ENCODE measurements at regions not wholly inside any gene's neighbourhood (a gene's known extent, or its start where the extent isn't known, plus 50 kb on each side); places are given as distances from the start of the nearest gene placed in this dataset.

DNA sequence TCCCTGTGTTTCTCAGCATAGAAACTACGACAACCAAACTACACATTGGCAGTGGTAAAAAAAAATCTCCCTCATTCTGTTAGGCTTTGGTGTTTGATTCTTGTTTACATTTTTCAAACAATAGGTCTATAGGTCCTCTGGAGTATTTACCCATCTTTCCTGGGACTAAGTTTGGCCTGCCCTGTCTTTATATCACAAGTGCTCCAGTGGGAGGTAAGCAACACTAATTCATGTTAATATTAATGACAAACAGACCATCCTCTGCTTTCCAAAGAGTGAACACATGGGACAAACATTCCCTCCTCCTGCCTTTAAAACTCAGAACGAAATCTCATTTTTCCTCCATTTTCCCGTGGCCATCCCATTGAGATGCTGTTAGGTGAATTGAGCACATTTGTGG lies 514.1 kb upstream of the INTU start:
- DNase-seq: peak; percentile 7

DNA sequence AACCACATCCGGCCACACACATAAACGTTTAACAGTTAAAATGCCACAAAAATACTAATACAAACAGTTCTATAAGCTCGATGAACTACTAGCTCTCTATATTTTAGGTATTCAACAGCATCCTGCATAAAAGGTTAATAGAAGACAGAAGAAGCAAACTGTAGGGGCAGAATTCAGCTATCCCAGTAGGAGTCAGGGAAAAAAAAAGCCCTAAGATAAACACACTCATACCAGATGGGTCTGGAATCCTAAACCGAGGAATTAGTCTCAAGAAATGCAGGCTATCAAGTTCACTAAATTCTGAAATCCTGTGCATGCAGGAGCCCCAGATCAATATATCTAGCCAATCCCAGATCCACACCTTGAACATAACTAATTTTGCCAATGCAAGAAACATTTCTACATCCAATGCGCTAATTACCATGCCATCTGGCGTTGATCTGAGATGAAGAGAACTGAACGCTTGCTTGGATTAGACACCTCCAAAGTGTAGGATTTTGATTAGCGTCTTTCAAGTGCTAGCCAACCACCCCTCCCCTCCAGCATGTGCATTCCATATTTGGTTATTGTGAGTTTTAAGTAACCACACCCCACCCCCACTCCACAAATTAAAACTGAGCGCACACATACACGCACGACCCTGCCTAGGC lies 512.2 kb upstream of the INTU start:
- DNase-seq: peak; percentile 18

DNA sequence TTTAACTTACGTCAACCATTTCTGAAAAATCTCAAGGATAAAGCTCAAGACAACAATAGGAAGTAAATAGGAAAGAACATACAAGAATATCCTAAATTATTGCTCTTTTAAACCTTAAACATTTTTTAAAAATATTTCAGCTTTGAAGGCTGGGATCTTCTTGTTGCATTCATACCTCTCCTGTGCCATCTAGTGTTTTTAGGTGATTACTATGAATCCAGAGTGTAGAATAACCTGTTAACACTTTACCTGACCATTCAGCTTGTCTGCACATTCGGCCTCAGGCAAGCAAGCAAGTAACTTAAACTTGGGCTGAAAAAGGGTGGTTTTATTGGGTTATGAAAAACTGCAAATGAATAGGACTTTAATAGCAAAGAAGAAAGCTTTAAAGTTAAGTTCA lies 507.8 kb upstream of the INTU start:
- DNase-seq: peak; percentile 36

DNA sequence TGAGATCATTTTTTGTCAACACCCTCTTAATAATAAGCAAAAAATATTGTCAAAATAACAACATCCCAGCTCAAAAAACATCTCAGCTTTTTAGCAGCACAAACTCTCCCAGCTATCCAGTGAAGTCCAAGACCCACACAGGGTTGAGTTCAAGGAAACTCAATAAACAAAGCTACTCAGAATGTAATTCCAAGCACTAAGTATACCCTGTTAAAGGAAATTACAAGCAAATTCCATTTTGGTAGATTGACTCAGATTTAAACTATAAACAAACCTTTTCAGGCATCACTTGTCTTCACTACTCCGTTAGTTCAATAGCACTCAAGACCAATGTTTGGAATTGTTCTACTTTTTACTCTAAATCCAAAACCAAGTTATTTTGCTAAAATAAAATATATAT lies 506.0 kb upstream of the INTU start:
- no peak for DNase-seq

DNA sequence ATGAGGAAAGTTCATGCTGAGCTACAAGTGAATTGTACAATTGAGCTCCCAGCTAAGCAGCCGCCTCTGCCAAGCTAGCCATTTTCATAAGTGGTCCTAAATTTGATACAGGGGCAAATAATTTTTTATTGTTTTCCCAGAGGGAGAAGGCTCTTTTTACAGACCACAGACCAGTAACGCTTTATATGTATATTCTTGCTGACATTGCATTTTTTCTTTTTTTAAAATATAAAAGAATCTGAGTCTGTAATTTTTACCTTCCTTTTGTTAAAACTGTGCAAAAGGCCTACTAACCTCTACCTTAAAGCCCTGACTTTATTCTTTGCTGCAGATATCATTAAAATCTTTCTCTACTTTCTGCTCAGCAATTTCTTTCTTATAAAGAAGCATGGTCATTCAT lies 501.2 kb upstream of the INTU start:
- no peak for DNase-seq

DNA sequence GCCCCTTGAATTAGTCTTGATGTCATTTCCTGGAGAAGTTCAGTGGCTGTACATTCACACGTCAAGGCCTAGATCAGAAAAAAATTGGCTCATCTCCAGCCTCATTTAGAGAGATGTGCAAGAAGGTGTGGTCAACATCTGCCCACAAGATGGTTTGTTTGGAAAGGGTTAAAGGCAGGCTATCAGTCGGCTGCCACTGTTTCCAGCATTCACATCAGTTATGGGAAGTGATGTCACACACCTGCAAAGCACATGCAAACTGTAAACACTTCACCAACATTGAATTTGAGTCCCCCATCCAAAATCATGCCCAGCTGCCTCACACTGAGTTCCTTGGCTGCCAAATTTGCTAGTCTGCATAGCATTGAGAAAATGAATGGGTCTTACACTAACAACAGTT lies 498.3 kb upstream of the INTU start:
- peak; percentile 18 for DNase-seq

DNA sequence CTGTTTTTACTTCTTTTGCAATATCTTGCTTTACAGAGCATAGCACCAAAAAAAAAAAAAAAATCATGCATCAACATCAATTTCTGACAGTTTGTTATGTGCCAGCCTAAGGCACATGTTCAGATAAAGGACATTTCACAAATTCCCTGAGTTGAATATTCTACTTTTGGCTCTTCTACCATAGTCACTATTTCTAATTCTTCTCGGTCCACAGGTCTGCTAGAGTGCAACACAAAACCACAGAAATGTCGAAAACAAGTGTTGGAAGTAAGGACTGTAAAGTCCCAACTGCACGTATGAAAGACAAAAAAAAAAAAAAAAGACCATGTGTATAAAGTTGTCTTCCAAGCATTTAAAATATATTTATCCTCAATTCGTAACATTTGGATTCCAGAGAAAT lies 494.2 kb upstream of the INTU start:
- DNase-seq: peak; percentile 42

DNA sequence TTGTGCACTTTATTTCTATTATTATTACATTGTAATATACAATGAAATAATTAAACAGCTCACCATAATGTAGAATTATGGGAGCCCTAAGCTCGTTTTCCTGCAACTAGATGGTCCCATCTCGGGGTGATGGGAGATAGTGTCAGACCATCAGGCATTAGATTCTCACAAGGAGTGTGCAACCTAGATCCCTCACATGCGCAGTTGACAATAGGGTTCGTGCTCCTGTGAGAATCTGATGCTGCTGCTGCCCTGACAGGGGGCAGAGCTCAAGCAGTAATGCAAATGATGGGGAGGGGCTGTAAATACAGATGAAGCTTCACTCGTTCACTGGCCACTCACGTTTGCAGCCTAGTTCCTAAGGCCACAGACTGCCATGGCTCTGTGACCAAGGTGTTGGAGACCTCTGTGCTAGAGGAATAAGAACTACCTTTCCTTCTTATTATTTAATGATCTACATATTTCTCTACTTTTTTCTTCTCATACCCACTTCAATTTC lies 492.9 kb upstream of the INTU start:
- DNase-seq: no peak

DNA sequence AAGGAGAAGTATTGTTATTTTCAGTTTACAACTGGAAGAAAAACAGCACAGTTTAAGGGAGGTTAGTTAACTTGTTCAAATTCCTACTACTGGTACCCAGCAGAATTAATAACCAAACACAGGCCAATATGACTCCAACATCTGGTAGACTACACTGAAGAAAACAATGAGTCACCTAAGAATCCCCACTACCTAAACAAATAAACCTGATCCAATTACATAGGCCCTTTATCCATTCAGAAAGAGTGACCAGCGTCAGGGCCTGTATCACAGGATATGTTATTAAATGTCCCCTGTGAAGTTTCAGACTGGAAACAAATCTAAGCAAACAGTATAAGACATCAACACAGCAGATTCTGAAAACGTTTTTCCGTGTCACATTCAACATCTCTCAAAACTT lies 492.5 kb upstream of the INTU start:
- DNase-seq: no peak

DNA sequence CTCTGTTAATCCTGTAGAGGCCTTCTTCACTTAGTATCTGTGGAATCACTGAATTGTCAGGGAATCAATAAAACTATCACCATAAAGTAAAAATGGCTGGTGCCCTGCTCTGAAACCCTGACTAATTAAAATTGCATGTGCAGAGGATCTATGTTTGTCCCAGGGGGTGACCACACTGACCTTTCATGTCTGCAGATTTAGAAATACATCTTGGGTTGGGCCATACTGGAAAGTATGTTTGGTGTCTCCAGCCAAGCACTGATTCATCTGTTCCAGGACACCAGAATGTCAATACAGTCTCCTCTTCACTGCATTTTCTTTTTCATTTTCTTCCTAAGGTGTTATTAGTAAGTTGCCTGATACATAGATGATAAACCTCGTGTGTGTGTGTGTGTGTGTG lies 490.9 kb upstream of the INTU start:
- DNase-seq: no peak

DNA sequence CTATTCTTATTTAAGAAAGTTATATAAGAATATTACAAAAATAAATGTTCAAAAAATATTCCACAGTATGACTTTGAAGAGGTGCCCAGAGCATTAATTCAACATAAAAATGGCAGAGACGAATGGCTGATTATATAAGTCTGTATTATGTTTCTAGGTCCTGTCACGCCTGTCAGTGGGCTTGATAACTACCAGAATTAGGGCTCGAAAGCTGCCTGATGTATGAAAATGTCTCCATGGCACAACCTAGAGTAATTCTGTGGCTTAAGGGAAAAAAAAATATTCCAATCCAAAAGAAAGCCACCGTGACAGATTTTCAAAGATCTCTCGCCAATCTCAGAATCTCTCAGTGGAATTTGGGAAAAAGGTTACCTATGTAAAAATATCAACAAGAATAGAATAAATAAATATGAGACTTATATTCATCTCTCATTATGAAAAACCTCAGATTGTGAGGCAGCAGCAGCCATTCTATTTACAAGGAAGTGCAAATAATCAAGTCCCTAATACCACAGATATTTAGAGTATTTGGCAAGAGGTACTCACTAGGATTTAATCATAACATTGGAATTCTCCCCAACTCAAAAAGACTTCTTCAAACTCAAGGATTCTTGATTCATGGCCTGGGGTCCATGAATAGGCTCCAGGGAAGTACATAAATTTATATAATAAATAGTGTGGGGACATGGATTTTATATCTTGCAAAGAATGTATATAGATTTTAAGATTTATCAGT lies 489.1 kb upstream of the INTU start:
- peak; percentile 50 for DNase-seq

DNA sequence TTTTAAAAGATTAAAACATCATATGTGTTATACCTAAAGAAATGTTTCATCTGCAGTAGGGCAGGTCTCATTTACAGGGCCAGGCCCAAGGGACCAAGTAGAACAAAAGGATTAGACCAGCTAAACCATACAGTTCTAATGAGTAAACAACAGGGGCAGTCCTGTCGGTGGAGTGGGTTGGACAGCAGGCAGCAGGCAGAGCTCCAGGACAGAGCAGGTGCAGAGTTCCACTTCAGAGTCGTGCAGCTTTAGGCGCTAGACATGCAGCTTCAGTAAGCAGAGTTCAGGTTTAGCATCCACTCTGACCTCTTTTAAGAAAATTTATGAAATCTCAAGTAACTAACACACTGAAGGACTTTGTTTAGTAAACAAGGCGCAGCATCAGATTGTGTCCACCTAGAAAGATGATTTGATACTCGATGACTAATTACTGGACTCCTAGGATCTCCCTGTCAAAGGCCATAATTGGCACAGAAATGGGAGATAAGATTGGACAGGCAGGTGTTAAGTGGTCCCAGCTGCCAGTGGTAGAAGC lies 487.7 kb upstream of the INTU start:
- peak; percentile 81 for DNase-seq

DNA sequence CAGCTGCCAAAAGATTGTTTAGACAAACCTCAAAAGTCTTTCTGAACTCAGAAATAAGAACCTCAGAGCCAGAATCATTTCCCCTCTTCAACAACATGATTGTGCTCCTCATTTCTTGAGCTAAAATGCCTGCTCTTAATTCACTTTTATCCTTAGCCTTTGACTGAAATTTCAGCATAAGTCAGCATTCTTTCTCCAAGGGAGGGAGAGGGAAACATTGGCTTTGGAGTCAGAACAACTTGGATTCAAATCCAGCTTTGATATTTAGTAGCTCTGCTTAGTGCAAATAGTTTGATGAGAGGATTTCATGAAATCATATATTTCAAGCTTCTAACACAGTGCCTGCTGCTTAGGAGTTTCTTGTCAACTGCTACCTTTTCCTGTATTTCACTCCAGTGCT lies 484.6 kb upstream of the INTU start:
- DNase-seq: peak; percentile 19

DNA sequence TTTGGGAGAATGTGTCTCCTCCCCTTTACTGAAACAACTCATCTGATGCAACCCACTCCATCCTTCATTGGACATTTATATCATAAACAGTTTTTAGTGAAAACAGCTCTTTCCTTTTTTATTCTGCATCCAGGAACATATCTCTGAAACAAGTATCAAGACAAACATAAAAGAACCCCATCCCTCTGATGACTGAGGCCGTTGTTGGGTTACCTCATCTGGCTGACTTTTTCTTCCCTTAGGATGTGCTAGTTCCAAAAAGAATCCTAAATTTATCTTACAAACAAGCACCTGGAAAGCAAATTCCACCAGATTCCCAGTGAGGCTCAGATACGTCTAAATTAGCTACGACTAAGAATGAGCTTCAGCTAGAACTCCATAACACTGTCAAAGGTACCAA lies 483.7 kb upstream of the INTU start:
- peak; percentile 44 for DNase-seq

DNA sequence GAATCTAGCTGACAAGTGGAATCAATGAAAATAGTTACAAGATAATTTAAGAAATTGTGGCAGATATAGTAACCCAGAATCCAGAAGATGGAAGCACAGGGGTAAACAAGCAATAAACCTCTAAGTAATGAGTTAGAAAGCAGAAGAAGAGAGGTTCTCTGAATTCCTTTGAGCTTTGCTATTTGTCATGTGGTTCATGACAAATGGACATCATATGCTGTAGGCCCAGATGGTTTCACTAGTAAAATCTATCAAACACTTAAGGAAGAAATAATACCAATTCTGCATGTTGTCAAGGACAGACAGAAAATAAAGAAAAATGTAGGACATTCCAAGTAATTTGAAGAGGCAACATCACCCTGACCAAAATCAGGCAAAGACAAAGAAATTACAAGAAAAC lies 480.8 kb upstream of the INTU start:
- no peak for DNase-seq

DNA sequence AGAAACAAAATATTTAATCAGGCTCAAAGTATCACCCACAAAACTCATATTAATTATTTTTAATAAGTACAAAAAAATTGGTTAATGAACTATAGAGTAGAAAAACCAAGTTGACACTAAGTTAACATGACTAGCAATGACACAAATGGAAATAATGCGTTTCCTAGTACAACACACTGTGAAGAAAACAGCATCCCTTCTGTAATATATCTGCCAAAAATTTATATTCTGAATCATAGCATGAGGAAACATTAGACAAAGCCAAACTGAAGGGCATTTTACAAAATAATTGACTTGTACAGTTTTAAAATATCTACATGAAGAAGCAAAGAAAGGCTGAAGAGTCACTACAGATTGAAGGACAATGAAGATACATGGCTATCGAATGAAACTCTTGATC lies 477.6 kb upstream of the INTU start:
- no peak for DNase-seq

DNA sequence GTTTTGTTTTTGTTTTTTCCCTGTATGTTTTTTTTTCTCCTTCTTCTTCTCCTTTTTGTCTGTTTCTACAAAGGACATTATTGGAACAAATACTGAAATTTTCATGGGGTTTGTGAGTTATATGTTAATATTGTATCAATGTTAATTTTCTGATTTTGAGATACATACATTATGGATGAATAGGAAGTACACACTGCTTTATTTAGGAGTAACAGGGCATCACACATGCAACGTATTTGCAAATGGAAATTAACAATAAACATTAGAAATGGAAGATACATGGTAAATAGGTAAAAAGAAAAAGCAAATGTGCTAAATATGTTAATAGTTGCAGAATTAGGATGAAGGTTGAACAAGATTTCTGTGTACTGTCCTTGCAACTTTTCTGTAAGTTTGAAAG lies 477.2 kb upstream of the INTU start:
- no peak for DNase-seq

DNA sequence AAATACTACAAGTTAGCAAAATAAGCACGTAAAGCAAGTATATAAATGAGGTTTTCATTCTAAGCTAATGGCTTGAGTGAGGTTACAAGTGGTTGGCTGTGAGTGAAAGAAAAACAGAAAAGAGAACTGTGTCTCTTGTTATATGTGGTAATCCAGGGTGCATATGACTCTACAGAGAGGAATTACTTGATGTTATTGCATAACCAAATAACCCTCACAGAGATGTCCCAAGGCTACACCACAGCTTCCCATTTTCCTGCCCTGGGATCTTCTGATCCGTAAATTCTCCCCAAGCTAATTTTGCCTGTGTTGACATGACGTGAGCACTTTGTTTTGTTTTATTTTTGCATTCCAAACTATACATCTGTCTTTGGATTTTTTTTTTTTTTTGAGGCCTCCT lies 470.0 kb upstream of the INTU start:
- DNase-seq: peak; percentile 5

DNA sequence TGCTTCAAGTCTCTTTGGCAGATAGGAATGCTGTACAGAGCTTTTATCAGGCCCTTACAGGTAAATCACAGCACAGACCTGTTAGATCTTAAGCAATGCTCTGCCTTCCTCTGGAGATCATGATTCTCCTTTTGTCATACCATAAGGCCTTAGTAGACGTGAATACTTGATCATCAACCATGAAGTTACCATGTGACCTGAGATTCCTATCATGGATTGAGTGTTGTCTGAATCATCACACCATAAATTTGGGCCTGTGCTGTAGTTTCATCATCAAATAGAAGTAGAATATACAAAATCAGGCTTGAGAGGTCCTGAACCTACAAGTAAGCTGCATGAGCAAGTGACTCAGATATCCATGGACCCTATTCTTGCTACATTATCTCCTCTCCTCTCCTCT lies 466.8 kb upstream of the INTU start:
- DNase-seq: no peak

DNA sequence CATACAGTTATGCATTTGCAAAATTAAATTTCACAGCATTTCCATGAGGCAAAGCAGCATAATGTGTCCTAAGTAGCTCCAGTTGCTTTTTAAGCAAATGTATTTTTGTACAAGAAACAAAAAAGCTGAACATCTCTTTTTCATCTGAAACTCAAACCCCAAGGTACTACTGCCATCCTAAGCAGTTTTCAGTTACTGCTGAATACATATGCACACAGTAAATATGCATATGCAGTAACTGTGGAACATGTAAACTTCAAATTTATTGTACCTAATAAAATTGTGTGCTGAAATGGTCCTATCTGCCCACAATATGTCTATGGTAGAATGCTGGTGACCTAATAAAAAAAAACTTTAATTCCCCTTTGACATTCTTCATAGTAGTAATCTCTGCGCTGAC lies 458.6 kb upstream of the INTU start:
- no peak for DNase-seq

DNA sequence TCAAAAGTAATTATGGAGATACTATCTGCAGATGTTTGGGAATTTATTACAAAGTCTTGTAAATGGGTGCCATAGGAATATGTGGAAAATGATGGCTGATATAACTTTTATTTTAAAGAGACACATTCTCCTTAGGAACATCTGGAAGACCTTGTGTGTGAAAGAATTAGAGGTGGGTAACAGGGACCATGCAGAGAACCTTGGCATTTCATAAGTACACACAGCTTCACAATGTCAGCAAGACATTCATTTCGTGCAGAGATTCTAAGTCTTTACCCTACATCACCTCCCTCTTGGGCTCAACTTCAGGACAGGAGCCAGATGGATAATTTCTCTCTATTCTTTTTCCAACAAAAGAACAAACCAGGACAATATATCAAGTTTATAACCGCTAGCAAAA lies 458.1 kb upstream of the INTU start:
- DNase-seq: no peak

DNA sequence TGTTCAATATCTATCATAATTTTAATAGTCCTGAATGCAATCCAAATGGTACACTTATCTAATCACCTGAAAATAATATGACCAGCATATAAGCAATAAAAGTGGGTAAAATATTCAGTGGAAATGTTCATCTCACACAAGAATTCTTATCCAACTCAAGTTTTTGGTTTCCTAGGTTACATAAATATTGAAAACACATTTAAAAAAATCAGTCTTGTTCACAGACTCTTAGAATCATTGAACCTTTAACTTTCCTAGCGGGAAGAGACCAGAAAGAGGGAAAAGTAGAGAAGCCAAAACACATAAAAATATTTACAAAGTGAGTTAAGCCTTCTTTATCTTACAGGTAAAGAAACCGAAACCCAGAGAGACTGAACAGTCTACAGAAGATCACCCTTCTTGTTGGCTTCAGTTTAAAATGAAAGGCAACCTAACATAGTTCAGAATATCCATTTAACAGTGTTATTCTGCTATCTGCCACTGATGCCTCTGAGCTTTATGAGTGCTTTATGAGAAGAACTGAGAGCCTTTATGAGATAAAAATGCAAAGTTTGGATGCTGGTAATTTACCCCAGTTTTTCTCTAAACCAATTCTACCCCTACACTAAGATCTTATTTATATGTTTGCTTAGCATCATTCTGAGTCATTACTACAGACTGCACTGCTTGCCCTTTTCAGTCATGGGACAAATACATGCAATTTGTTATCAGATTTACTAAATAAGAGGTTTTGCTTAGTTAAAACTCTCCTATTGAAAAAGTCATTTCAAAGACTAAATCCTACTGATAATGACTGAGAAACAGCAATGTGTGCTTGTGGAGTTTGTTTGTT lies 453.3 kb upstream of the INTU start:
- DNase-seq: no peak

DNA sequence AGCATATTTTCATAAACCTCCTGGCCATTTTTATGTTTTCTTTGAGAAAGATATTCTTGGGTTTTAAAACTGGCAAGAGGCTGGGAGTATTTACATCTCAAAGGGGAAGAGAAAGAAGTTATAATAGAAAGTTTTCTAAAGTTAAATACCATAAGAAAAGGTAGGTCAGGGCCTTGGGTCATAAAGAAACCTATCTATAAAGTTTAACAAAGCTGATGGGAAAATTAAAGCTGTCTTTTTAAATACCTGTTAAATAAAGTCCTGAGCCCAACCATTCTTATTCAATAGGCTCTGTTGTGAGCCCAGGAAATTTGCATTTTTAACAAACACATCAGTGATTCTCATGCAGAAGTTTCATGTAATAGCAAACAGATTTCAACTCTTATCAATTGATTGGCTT lies 451.8 kb upstream of the INTU start:
- no peak for DNase-seq
